Cardiac fibroblast (primary cell): ENCODE measurements at regions not wholly inside any gene's neighbourhood (a gene's known extent, or its start where the extent isn't known, plus 50 kb on each side); places are given as distances from the start of the nearest gene placed in this dataset.
"Not testable (repeated sequence)": the region's sequence is repeated elsewhere in the genome, so short reads cannot be mapped to it uniquely, and the experiment has no call there.

Source experiments
- DNase-seq, 2 donors: peaks; one replicate each; pipeline versions ENCODE4 v3.0.0 to v3.0.0-alpha.2; 2010; ENCODE audit warnings: low read depth in 2 of 2
- H3K4me3 ChIP-seq, 2 donors: replicated peaks in 1 of 2; 1 replicate in 1 of 2; 2 replicates in 1 of 2; pipeline ENCODE4 v1.5.1; 2011; ENCODE audit warnings: low read depth in 2 of 2, low read length in 2 of 2, mild to moderate bottlenecking in 2 of 2, moderate library complexity in 1 of 2
- CTCF ChIP-seq: IDR thresholded peaks from one replicate; pipeline ENCODE4 v1.5.1; 2011; ENCODE audit warnings: low read depth, mild to moderate bottlenecking, low read length, inconsistent platforms

GRCh38 chr11:121968638-121969037 lies 147.4 kb downstream of the BLID start:
- no peak overlapping the region for H3K4me3 ChIP-seq
- TF ChIP-seq CTCF: no peak
- DNase-seq: peak in 1 of 2 donors; percentile 26

- DNase-seq: no peak
- no peak overlapping the region for H3K4me3 ChIP-seq
- no peak for TF ChIP-seq CTCF
Measured at GRCh38 chr11:121967131-121967704, 148.8 kb downstream of the BLID start.

GRCh38 chr11:121965330-121965729 lies 150.7 kb downstream of the BLID start:
- peak; percentile 72 to 85 for DNase-seq
- no peak overlapping the region for H3K4me3 ChIP-seq
- no peak for TF ChIP-seq CTCF

- DNase-seq: peak; percentile 47 to 85
Measured at GRCh38 chr11:121964591-121964990, 151.4 kb downstream of the BLID start.

GRCh38 chr11:121963846-121964245 lies 152.2 kb downstream of the BLID start:
- H3K4me3 ChIP-seq: not testable (repeated sequence)
- DNase-seq: peak; percentile 15 to 59

More at GRCh38 chr11:121964591-121964990, 151.4 kb downstream of the BLID start:
- no peak overlapping the region for H3K4me3 ChIP-seq
- peak; percentile 24 for TF ChIP-seq CTCF

- no peak overlapping the region for H3K4me3 ChIP-seq
- DNase-seq: peak in 1 of 2 donors; percentile 50
- no peak for TF ChIP-seq CTCF
Measured at GRCh38 chr11:121961321-121961801, 154.7 kb downstream of the BLID start.

- no peak for TF ChIP-seq CTCF
- H3K4me3 ChIP-seq: no peak overlapping the region
- DNase-seq: peak in 1 of 2 donors; percentile 49
Measured at GRCh38 chr11:121958971-121959325, 157.1 kb downstream of the BLID start.
